ENCODE measurements at regions not wholly inside any gene's neighbourhood (a gene's known extent, or its start where the extent isn't known, plus 50 kb on each side); places are given as distances from the start of the nearest gene placed in this dataset.
"Not testable (repeated sequence)": the region's sequence is repeated elsewhere in the genome, so short reads cannot be mapped to it uniquely, and the experiment has no call there.

GRCh38 chr10:123378302-123378701, 224.1 kb downstream of the BUB3 start:
- no peak for DNase-seq

DNA sequence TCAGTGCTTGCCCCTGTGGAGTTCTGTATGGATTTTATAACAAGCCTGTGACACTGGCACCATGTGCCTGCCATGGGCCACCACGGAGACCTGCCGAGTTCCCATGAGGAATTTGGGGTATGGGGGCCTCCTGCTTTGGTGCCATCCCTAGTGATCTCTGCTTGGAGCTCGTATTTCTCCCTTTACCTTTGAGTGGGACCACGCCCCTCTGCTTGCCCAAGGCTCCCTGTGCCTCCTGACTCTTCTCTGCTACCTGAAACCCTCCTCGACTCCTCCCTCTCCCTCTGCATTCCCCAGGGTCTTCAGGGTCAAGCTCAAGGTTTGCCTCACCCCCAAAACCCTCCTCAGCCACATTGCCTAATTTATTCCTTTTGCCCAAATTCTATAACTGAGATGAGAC, 225.0 kb downstream of the BUB3 start:
- DNase-seq = no peak

- peak; percentile 7 for DNase-seq
These were observed 226.4 kb downstream of the BUB3 start for GRCh38 chr10:123380491-123381085.

- no peak for DNase-seq
These were observed 227.0 kb downstream of the BUB3 start for GRCh38 chr10:123381224-123381623.

- DNase-seq = no peak
These were observed 228.3 kb downstream of the BUB3 start for GRCh38 chr10:123382491-123382890.

- DNase-seq = no peak
These were observed 231.4 kb downstream of the BUB3 start for GRCh38 chr10:123385508-123386080.

DNA sequence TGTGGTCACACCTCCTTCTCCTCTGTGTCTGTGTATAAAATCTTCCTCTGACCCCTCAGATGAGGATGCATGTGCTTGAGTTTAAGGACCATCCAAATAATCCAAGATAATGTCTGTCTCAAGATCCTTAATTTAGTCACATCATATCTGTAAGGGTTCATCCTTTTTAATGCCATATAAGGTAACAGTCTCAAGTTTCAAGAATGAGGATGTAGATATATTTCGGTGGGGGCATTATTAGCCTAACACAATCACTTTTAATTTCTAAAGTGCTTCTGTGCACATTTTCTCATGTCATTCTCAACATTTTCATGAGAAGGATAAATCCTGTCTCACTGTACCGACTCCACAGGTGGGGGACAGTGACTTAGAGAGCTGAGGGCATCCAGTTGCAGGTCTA, 235.3 kb downstream of the BUB3 start:
- no peak for DNase-seq

GRCh38 chr10:123390332-123390731, 236.1 kb downstream of the BUB3 start:
- no peak for DNase-seq

DNA sequence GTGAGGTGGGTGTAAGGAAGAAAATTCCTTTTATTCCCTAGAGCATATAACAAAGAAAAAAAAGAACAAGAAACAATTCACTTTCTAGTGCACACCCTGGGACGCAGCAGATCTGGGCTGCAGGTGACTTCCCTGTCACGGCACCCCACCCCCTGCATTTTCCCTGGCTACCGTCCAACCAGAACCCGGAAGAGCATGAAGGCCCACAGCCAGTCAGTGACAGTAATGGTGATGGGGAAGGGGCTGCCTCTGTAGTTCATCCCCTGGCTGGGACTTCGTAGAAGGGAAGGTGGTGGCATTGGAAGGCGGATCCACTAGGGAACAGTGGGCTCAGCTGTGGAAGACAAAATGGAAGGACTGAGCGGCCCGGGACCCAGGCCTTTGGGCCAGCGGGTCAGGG, 236.7 kb downstream of the BUB3 start:
- DNase-seq = no peak

DNA sequence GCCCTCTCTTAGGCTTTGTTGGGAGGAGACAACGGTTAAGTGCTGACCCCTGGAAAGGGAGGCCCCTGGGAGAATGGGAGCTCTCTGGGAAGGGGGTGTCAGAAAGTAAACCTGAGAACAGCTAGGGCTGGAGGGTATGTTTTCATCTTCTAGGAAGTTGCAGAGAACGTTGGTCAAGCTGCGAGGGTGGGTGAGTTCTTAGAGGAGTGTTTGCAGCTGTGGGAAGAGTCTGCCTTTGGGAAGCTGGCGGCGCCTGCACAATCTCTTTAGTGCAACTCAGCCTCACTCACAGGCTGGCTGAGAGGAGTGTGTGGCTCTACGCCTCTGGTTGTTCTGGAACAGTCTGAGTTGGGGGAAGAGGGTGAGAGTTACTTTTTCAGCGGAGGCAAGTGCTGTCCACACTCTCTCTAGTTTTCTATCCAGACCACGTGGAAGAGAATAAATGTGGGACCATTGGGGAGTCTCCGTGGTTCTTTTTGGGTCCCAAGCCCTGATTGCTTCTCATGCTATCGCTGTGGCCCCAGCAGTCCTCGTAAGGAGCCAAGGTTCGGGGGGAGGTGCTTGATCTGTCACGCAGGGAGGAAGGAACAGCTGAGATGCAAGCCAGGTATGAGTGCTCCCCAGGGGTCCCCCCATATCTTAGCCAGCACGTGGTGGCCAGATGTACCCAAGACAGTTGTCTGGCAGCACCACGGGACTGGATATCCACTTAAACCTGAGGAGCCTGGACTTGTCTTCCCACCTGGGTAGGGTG, 237.2 kb downstream of the BUB3 start:
- DNase-seq = no peak

DNA sequence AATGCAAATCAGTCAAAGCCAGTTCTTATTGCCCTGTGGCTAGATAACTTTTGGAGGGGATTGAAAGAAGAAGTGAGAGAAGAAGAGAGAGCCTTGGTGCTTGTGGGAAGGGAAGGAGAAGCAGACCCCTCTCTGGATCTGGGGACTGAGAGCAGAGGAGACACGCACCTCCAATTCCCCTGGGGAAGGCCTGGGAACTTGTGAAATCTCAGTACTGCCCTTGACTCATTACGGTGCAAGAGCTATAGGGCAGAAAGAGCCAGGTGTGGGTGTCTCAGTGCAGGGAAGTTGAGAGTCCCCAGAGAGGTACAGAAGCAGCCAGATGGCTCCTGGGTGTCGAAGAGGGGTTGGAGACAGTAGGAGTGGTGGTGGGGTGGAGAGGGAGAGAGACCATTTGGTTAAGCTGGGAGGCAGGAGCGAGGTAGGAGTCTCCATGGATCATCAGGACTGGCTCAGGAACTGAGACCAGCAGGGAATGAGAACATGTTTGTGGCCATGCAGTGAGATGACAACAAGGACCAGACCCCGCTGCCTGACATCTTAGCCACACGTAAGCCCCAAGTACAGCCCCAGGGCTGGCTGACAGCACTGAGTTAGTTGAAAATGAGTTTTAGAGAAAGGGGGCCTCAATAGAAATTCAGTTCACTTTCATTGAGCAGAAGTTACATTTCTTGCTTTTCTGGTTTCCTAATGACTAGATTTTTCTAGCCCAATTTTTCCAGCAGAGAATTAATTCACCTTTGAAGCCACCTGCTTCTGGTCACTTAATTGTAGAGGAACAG, 238.2 kb downstream of the BUB3 start:
- DNase-seq = no peak

DNA sequence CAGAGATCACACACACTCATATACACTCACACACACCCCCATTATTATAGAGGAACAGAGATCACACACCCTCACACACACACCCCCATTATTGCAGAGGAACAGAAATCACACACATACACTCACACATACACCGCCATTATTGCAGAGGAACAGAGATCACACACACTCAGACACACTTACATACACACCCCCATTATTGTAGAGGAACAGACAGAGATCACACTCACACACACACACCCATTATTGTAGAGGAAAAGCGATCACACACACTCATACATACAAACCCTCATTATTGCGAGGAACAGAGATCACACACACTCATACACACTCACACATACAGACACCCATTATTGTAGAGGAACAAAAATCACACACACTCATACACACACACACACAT, 239.0 kb downstream of the BUB3 start:
- DNase-seq = no peak

DNA sequence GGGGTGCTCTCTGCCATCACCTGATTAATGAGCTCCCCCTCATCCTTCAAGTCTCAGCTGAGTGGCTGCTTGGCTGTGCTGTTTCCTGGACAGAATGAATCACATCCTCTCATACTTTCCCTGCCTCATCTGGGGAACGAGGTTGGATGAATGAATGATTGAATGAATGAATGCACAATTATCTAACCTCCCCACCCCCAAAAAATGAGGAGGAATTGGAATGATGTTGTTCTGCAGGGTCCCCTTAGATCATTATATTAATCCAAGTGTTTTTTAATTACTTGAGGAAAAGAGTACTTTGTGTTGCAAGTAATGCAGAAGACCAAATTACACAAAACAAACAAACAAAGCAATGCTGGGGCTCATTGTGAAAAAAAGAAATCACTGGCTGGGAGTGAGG, 240.2 kb downstream of the BUB3 start:
- DNase-seq = no peak

DNA sequence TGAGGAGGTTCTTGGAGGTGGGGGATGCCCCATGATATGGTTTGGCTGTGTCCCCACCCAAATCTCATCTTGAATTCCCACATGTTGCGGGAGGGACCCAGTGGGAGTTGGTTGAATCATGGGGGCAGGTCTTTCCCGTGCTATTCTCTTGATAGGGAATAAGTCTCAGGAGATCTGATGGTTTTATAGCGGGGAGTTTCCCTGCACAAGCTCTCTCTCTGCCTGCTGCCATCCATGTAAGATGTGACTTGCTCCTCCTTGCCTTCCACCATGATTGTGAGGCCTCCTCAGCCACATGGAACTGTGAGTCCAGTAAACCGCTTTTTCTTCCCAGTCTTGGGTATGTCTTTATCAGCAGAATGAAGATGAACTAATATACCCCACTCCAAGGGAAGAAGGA, 241.0 kb downstream of the BUB3 start:
- DNase-seq = not testable (repeated sequence)

DNA sequence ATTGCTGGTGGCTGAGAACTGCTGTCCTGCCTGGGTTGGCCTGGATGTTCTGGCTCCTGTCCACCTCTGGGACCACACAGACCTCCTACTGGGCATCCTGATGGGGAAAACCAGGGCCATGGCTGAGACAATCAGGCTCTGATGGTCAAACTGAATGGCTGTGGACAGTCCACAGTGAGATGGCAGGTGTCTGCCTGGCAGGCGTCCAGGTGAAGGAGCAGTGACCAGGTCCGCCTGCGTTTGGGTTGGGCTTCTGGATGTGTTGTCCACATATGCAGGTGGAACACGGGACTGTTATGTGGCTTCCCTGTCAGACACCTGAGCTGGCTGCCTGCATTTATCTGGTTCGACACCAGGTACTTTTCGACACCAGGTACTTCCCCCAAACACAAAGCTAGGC, 241.7 kb downstream of the BUB3 start:
- DNase-seq = no peak

DNA sequence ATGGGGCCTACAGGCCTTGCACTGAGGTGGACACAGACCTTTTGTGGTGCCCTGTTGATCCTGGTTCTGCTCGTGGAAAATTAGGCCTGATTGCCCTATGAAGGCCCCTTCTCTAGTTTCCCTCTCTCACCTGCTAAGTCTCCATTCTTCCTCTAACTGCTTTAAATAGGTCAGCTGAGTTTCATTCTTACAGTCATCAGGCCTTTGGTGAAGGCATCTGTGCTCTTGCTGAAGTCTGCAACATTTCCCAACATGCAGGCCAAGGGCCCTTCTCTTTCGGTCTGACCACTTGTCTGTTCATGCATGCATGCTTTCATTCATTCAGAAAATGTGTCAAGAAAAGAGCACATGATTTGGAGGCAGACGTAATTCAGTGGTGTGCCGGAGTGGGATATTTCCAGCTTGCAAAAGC, 244.0 kb downstream of the BUB3 start:
- DNase-seq = no peak

DNA sequence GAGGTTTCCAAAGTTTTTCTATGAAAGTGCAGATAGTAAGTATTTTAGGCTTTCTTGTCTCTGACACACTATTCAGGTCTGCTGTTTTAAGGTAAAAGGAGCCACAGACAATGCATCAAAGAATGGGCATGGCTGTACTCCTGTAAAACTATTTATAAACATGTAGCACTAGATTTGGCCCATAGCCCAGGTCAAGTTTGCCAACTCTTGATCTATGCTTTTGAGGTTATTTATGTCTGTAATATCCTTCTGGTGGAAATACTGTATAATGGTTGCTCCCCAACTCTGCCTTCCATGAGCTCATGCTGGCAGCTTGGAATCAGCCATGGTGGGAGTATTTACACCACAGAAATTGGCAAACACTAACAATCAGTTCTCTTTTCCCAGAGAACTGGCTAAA, 244.6 kb downstream of the BUB3 start:
- no peak for DNase-seq

- no peak for DNase-seq
These were observed 245.2 kb downstream of the BUB3 start for GRCh38 chr10:123399276-123399839.

- DNase-seq = no peak
These were observed 247.8 kb downstream of the BUB3 start for GRCh38 chr10:123402021-123402420.

DNA sequence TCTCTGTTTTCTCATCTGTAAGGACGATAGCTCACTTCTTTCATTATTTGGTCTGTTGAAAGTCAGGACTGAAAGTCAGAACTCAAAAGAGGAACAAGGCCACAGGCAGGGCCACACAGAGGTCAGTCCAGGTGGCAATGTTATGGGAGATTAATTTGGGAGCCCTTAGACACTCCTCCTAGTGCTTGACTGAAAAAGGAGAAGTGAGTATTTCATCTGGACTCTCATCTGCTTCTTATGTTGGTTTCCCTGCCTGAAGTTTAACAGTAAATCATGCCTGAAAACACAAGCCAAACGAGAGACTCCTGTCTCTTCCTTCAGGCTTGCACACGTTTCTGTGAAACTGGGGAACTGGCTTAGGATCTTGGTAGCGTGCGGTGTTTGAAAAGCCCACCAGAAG, 248.5 kb downstream of the BUB3 start:
- DNase-seq = no peak

DNA sequence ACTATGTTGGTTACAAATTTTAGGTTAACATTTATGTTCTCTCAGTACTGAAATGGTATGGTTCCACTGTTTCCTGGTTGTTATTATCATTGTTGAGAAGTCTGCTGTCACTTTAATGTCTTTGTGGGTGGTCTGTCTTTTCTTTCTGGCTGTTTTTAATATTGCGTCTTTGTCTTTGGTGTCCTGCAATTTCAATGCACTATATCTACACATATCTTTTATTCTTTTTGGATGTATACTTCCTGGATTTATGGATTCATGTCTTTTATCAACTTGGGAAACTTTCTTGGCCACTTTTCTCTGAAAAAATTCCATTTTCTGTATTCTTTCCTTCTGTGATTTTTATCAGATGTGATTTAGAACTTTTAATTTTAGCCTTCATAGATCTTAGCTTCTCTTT, 250.2 kb downstream of the BUB3 start:
- DNase-seq = no peak

GRCh38 chr10:123408660-123409059, 254.5 kb downstream of the BUB3 start:
- DNase-seq = no peak

DNA sequence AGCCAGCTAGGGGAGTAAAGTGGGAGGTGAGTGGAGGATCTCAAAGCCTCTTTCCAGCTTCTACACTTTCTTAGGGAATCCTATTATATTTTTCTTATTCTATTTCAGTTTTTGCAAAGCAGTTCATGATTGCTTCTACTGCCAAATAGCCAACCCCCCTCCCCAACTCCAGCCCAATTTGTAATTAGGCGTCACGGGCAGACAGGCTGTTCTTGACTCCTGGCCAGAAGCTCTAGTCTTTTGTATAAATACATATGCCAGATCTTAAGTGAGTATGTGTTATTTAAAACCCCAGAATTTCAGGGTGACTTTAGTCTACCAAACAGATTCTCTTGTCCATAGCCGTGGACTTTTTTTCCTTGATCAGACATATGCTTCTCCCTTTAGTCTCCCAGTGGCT, 255.2 kb downstream of the BUB3 start:
- DNase-seq = no peak
